ENCODE measurements at regions not wholly inside any gene's neighbourhood (a gene's known extent, or its start where the extent isn't known, plus 50 kb on each side); places are given as distances from the start of the nearest gene placed in this dataset.

DNA sequence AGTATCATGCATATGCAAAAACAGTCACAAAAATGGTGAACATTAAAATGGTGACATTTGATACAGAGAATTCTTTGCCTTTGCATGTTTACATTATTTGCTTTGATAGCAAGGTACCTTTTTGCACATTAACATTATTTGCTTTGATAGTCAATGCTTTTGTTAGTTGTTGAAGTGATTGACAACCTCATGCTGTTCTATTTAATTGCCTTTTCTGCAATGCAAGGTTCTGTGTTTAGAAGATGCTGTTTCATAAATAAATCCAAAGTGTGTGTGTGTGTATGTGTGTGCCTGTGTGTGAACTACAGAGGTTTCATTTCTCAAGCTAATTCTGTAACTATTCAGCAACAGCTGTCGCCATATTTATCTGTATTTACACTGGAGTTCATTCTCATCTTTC, 668.7 kb downstream of the NR2F1-AS1 start:
- no peak for DNase-seq

DNA sequence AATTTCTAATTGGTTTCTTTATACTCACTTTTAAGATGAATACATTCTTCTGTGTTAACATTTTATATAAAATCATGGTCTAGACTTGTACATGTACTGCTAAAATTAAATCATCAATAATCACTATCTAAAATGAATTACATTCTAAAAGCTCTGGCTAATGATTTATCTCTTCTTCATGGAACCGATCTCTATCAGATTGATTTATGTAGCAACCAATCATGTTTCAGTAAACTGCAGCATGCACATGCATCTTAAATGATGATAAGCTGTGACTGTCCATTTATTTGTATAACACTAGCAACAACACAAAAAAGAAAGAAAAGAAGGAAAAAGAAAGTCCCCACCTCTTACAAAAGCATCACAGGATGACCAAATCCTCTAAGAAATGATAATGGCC, 669.2 kb downstream of the NR2F1-AS1 start:
- DNase-seq: no peak

DNA sequence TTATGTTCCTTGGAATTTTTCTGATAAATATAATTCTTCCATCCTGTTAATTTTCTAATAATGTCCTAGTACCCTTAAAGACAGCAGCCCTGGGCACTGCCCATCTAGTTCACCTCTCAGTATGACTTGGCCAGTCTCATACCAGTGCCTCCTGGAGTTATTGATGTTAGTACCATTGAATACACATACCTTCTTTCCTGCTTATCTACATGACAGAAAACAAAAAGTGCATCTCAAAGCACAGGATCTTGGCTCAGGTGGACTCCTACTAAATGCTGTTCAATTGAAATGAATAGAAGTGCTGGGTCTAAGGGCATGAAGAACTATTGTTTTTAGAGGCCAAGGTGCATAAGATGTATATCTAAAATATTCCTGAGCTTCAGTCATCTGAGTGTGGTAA, 669.7 kb downstream of the NR2F1-AS1 start:
- DNase-seq: no peak

DNA sequence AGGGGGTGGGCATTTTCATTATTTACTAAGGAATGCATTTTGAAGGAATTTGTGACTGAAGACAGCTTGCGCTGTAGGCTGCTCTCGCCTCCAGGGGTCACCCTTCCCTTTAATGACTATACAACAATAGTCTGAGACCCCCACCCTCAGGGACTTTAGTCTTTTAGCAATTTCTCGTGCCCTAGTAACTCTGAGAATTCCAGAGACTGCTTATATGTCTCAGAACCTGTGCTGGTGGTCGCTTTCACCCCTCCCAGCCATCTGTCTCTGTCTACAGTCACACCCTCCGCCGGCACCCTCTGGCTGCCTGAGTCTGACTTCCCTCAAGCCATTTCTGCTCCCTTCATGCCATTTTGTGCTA, 671.4 kb downstream of the NR2F1-AS1 start:
- no peak for DNase-seq

DNA sequence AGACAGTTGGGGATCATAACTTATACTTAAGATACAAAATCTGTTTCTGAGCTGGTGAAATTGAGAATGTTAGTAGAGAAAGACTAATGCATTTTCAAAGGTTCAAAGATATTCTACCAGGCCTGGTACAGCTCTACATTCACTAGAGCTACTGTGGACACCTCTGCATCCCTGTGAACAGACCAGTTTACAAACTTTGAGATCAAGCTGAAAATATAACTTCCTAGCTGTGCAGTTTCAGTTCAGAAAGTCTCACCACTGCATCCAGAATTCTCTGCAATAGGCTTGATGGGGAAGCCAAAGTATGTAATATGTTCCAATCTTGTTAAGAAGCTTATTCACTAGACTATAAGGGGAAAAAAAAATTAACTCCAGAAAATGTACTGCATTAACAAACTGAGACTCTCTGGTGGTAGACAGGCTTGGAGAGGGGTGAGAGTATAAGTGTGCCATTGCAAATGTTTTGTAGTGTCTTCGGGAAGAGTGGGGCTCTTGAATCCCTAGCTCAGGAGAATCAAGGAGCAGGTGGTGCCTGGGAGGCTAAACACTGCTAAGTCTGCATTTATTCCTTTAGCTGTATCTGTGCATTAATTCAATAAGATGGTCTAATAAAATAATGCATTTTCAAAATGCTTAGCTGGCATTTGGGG, 671.9 kb downstream of the NR2F1-AS1 start:
- no peak for DNase-seq

DNA sequence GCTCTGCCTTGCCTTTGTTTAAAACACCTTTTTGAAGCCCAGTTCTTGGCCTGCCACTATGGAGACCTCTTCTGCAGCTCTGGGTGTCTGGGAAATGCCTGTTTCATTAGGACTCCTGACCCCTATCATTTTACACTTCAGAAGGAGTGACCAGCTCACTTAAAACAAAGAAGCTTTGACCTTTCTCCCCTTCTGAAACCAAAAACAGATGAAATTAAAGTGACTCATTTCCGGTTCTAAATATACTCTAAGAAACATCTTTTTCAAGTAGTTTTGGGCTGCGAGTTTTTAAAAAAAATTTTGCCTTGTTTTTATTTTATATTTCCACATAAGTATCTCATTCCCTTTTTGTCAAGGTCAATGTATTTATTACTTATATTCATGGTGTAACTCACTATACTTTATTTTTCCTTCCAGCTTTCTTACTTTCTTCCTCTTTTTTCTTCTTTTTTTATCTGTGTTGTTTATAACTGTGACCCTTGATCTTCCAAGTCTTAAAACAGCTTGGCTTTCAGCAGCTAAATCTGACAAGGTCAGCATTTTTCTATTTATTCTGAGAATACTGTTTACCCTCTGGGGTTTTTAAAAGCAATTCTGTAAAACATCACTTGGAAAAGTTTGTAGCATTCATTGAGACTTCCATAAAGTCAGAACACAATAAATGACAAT, 672.9 kb downstream of the NR2F1-AS1 start:
- no peak for DNase-seq

DNA sequence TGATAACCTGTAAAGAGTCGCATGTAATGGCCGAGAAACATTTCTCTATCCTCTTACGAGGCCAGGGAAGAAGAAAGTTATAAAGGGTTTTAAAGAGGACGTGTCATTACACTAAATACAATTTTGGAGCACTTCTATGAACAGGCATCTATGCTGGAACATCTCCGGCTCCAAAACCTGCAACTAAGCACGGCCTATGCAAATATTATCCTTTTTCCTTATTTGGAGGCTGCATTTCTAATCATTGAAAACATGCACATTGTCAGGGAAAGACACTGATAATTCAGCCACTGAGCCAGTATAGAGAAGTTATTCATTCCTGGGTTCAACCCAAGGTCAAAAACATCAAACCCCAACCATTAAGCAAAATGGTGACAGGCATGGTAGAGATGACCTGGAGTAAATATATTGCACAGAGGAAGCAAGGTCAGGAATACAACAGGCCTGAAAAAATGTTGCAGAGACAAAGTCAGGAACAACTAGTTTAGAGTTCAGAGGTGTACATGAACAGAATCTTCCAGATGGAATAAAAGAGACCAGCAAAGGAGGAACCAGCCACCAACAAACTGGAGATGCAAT, 674.1 kb downstream of the NR2F1-AS1 start:
- no peak for DNase-seq

DNA sequence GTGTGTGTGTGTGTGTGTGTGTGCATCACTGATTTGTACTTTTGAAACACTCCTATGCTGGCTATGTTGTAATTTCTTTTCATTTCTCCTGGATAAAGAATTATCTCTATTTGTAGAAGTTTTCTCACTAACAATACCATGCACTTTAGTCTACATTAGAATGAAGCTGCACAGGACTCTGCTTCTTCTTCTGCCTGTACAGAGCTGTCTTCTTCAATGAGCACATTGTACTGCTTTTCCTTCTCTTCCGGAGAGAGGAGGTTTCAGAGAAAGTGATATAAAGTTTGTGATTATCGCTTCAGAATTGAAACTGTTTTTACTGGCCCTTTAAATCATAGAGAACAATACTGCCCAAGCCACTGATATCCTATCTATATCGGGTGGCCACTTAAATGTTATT, 677.0 kb downstream of the NR2F1-AS1 start:
- DNase-seq: no peak

DNA sequence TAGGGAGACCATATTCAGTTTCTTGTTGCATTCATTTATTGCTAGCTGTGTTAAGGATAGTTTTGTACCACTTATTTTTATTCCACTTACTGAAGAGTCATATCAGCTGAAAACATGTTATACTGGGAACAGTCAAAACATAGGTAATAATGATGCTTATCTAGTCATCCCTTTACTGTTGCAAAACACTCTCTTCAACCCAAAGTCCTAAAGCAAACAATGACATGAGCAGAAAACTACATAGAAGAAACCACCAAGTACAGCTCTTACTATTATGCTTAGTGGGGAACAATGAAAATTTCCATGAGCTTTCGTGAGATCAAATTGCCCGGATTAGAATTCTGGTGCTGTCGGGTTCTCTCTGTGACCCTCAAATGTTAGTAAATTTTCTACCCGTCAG, 681.4 kb downstream of the NR2F1-AS1 start:
- no peak for DNase-seq

DNA sequence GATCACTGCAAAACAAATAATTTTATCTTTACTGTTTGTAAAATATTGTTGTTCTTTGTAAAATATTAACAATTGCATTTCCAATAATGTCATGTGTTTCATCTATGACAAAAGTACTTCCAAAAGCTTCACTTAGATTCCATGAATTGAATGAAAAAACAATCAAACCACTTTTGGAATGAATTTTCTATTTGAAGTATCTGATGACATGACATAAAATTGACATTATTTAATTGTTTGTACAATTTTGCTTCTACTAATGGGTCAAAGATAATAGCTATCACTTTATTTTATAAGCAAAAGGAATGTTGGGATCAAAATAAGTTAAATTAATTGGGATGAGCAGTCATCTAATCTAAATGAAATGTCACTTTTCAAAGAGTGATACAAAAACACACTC, 684.3 kb downstream of the NR2F1-AS1 start:
- no peak for DNase-seq

DNA sequence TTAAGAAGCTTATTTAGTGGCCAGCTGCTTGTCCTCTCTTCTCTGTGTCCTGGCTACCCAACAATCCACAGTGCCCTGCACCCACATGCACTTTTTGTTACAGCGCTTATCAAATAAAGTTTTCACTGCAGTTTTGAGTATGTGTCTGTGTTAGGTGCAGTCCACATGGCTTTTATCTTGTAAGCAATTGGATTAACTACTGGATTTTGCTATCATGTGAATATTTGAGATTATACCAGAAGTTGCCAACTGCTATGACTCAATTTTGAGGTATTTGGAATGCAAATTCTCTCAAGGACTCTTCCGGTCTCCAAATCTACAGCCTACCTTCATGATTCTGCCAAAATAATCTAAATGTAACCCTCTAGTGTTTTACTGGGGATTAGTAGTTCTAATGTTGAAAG, 690.2 kb downstream of the NR2F1-AS1 start:
- no peak for DNase-seq

DNA sequence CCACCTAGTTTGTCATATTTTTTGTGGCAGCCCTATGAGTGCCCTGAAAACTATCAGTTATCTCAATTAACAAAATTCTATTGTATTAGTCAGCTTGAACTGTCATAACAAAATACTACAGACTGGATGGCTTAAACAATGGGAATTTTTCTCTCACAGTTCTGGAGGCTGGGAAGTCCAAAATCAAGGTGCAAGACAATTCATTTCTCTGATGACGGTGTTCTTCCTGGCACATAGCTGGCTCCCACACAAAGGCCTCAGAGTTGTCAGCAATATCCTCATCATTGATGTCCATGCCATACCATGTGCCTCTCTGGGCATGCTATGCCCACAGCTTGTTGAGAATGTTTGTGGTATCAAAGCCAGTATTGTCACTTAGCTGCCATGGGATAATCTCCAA, 691.9 kb downstream of the NR2F1-AS1 start:
- DNase-seq: no peak

DNA sequence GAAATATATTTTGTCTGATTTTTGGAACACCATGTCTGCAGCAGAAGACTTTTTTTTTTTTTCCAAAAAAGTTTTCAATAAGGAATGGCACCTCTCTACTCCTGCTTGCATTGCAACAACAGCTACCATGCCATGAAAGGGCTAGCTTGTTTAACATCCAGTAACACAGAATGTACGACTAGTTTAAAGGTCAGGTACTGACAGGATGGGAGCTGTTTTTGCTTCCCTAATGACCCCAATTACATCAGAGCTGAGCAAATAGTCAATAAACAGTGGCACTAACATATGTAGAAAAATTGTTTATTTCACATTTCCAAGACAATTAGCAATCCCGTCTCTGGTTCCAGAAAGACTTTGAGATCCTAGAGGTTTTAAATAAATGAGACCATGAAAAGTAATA, 693.8 kb downstream of the NR2F1-AS1 start:
- DNase-seq: no peak

DNA sequence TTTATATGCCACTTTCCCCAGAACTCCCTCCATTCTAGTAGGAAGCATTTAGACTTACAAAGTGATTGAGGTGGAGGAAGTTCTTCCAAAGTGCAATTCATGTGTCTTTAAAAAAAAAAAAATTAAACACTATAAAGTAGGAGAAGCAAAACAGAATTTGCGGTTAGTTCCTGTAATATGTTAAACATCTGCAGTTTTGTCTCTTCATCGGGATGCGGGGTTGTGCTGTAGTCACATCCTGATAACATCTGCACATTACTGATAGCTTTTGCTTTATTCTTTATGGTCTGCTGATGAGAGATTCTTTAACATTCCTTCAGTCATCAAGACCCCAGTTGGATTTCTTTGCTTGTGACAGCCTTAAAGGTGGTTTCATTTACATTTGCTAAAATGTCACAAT, 694.3 kb downstream of the NR2F1-AS1 start:
- DNase-seq: no peak

DNA sequence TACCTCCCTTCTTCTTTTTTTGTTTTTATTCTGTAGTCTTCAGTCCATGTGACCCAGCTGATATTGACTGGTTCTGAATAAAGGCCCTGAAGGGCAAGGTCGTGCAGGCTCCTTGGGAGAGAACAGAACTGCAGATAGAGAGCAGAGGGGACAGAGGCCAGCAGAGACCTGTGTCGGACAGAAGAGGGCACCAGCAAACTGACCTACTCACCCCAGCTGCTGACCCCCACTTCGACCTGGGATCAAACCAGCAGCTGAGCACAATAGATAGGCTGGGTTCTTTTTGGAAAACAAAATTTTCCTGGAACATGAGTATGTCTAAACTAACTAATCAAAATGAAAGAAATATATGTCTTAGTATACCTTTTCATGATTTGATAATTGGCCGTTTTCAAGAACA, 695.1 kb downstream of the NR2F1-AS1 start:
- DNase-seq: no peak

DNA sequence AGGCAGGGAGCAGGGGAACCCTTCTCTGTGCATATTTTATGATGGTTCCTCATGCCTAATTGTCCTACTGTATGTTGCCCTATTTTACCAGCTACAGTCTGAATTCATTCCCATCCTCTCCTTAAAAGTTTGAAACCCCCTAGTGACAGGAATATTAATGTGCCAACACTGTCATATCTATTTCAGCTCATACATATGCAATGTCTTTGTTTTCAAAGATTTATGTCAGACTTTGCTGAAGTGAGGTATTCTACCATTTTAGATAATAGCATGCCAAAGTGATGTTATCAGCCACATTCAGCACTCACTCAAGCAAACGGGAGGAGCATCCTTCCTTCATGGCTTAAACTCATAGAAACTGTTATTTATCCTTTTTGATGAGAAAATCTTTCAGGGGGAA, 696.5 kb downstream of the NR2F1-AS1 start:
- DNase-seq: no peak

DNA sequence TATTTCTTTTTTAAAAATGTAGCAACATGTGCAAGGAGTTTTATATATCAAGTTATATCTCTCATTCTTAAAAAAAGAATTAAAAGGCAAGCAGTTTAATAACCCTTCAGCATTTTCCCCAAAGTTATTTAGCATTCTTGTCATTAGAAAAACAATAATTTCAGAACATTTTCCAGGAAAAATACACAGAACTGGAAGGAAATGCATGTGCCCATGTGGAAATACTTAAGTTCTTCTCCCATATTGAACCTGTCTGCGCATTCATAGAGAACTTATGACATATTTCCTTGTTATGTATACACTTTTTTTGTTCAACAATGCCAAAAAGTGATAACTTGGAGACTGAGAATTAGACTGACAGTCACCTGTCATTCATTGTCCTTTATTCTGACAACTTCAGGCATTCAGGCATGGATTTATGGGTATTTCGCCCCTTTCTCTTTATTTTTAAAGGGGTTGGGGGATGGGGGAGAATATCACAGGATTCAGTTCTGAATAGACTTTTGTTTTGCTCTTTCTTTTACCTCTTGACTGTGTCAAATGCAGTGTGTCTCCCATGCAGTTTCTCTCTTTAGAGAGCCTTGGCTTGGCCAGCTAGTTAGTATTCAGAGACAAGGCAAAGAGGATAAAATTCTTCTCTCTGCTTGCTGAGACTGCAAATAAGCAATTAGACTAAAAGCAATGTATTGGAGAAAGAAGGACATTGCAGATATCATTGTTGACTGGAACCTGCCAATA, 701.0 kb downstream of the NR2F1-AS1 start:
- no peak for DNase-seq

DNA sequence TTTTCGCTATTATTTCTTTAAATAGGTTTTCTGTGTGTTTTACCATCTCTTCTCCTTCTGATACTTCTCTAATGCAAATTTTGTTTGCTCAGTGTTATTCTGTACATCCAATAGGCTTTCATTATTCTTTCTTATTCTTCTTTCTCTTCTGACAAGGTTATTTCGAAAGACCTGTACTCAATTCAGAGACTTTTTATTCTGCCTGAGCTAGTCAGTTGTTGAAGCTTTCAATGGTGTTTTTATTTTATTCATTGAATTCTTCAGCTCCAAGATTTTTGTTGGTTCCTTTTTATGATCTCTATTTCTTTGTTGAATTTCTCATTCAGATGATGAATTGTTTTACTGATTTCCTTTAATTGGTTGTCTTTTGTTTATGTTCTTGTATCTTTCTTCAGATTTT, 706.2 kb downstream of the NR2F1-AS1 start:
- no peak for DNase-seq

DNA sequence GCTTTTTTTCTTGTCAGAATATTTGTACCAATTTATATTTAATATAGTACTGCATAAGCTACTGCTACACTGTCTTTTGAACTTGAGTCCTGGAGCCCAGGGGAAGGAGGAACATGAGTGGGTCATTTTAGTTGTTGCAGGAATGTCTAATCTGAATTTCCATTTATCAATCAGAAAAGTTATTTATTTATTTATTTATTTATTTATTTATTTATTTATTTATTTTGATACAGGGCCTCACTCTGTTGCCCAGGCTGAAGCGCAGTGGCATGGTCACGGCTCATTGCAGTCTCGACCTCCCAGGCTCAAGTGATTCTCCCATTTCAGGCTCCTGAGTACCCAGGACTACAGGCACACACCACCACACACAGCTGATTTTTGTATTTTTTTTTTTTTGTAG, 712.6 kb downstream of the NR2F1-AS1 start:
- DNase-seq: no peak

DNA sequence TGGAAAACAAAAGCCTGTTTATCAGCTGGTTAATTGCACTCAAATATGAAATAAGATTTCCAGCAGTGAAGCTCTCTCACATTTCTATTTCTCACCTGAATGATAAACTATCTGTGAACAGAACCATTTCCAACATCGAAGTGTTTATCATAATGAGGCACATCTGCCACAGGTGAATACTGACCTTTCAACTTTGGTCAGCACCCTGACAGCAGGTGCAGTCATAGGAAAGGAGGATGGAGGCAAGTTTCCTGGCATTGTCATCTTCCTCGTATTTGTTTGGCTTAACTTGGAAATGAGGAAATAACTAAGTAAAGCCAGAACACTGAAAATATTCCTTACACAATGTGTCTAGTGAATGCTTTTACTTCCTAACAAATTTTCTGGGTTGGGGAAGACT, 716.4 kb downstream of the NR2F1-AS1 start:
- no peak for DNase-seq

DNA sequence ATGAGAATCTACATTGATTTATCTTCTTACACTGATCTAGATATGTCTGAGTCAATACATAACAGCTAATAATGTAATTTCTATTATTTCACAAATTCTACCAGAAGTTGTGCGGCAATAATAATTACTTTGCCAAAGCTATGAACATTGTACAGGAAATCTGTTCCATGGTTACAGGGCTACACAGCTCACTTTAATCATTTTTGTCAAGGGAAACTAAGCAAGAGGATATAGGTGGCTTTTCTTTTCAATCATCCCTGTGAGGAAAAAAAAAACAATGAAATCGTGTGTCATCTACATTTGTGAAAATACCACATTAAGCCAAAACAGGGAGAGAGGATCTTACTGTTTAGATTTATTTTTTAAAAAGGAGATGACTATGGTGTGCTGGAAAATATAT, 717.4 kb downstream of the NR2F1-AS1 start:
- no peak for DNase-seq

DNA sequence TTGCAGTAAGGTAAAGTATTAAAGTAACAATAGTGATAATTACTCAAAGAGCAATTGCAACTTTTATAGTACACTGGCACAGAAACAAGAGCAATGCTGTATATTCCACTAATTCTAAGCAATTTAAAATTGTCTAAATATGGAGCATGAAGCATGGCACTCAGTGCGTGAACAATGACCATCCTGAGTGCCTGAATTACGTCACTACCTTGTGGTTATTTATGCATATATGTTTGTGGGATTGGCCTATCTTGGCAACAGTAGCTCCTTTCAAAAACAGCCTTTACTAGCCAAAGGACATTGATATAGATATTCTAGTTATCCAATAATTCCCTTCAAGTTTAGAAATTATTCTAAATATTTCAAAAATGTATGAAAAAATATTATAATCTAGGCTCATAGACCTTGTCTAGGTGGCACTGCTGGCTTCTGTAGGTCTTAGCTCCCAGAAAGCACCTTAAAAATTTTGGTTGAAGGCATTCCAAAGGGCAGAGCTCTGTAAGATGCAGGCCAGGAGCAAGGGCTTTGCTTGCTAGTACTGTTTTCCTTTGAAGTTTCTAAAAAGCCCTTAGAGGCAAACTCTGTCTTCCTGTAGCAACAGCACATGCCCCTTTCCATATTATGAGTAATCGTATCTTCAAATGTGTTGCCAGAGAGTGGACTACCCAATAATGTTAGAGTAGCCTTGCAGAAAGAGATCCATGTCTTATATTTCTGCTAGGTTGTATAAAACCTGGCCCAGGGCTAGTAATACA, 719.3 kb downstream of the NR2F1-AS1 start:
- no peak for DNase-seq

DNA sequence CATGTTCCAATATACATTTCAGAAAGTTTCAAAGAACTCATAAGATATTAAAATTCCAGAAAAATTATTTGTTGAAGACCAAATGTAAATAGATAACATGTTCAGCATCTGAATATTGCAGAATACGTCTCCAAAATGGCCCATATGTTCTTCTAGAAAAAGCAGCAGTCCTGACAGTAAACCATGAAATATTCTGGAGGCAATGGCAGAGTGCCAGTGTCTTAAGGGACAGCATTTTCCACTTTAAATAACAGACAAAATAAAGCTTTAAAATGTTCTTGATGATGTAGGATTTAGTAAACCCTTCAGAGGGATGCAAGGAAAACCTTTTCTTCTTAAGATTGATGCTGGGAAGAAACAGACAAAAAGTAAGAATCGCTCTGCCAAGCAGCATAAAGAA, 721.0 kb downstream of the NR2F1-AS1 start:
- DNase-seq: no peak
